A549 (cell line): ENCODE measurements at regions not wholly inside any gene's neighbourhood (a gene's known extent, or its start where the extent isn't known, plus 50 kb on each side); places are given as distances from the start of the nearest gene placed in this dataset.

Experiments
- ATAC-seq, 2 experiments: fragments of 200-7000 bp in 1 of 2; fragments of >200 bp in 1 of 2; cut with Nextera tagmentation in 1 of 2; cut with Tn5 transposase in 1 of 2; 3 replicates each; pipeline versions ENCODE4 v1.8.0 to v1.9.1; 2018 to 2020; ENCODE audit warnings: mild to moderate bottlenecking in 1 of 2, moderate library complexity in 1 of 2
- CTCF ChIA-PET: fragments of 300-600 bp; sonication (Branson Sonifier 250); formaldehyde crosslinking; extraction: SDS; loops from one replicate; lab custom pipeline; 2021; ENCODE audit warnings: antibody characterized with exemption, inconsistent platforms; lab: Yijun Ruan, JAX
- POLR2A ChIA-PET: fragments of 350-600 bp; formaldehyde crosslinking; extraction: SDS; loops from one replicate; lab custom pipeline; 2021; ENCODE audit warnings: antibody characterized with exemption, inconsistent platforms; lab: Yijun Ruan, JAX
- DNase-seq, 2 experiments: peaks; one replicate each; pipeline versions ENCODE4 v3.0.0 to v3.0.0-alpha.2; 2011 to 2016; ENCODE audit warnings: low read depth in 1 of 2, low spot score in 1 of 2
- FAIRE-seq: peaks from 2 replicates; lab custom pipeline; 2011; peaks lifted over from hg19 to GRCh38; lab: Jason Lieb, UNC
- H3K27ac ChIP-seq, 2 experiments: fragments of >200 bp; sonication (Bioruptor Twin); formaldehyde crosslinking; 3 replicates each; pipeline ENCODE4 v1.5.1; 2016 to 2017
- H3K4me1 ChIP-seq: fragments of >200 bp; sonication (Bioruptor Twin); formaldehyde crosslinking; 3 replicates; pipeline ENCODE4 v1.6.1; 2016
- H3K4me2 ChIP-seq: fragments of >200 bp; sonication (Bioruptor Twin); formaldehyde crosslinking; 3 replicates; pipeline ENCODE4 v1.6.1; 2016
- H3K4me3 ChIP-seq: fragments of >200 bp; sonication (Bioruptor Twin); formaldehyde crosslinking; 3 replicates; pipeline ENCODE4 v1.5.1; 2016
- H3K9me3 ChIP-seq: fragments of >200 bp; sonication (Bioruptor Twin); formaldehyde crosslinking; 3 replicates; pipeline ENCODE4 v1.6.1; 2016
- CBX2 ChIP-seq: fragments of 200-600 bp; sonication (generic); IDR thresholded peaks from 2 replicates; pipeline ENCODE4 v1.6.1; 2016; ENCODE audit warnings: low read depth, mild to moderate bottlenecking, borderline replicate concordance
- CEBPB ChIP-seq, 2 experiments: fragments of >200 bp in 1 of 2; sonication (Bioruptor Twin) in 1 of 2; formaldehyde crosslinking in 1 of 2; IDR thresholded peaks; 2 replicates each; pipeline ENCODE4 v1.6.1; 2012 to 2016
- EHF ChIP-seq: fragments of 250-450 bp; sonication (Bioruptor Pico); IDR thresholded peaks from 2 replicates; pipeline ENCODE4 v1.5.0; 2020; ENCODE audit warnings: mild to moderate bottlenecking
- EHMT2 ChIP-seq: fragments of 200-600 bp; sonication (generic); IDR thresholded peaks from 2 replicates; pipeline ENCODE4 v1.6.1; 2016; ENCODE audit warnings: antibody characterized with exemption, low read depth, mild to moderate bottlenecking, moderate library complexity
- ESRRA ChIP-seq: fragments of 150-350 bp; IDR thresholded peaks from 2 replicates; pipeline ENCODE4 v1.6.1; 2014; ENCODE audit warnings: mild to moderate bottlenecking, low read length, borderline replicate concordance
- FOSL2 ChIP-seq, 2 experiments: fragments of 450-650 bp in 1 of 2; fragments of >200 bp in 1 of 2; sonication (Bioruptor Twin) in 1 of 2; formaldehyde crosslinking; IDR thresholded peaks; 2 replicates each; pipeline versions ENCODE4 v1.5.0 to v1.6.1; 2016 to 2020; ENCODE audit warnings: mild to moderate bottlenecking in 1 of 2, moderate library complexity in 1 of 2
- FOXS1 ChIP-seq: fragments of 250-450 bp; sonication (Bioruptor Pico); IDR thresholded peaks from 2 replicates; pipeline ENCODE4 v1.5.0; 2020; ENCODE audit warnings: mild to moderate bottlenecking, moderate library complexity
- HOXB13 ChIP-seq: fragments of 250-450 bp; sonication (Bioruptor Pico); IDR thresholded peaks from 2 replicates; pipeline ENCODE4 v1.5.0; 2020; ENCODE audit warnings: low read depth, mild to moderate bottlenecking, moderate library complexity
- HOXB5 ChIP-seq: fragments of 250-450 bp; sonication (Bioruptor Pico); IDR thresholded peaks from 2 replicates; pipeline ENCODE4 v1.5.0; 2020; ENCODE audit warnings: mild to moderate bottlenecking, moderate library complexity
- JUN ChIP-seq, 2 experiments: fragments of >200 bp; sonication (Bioruptor Twin); formaldehyde crosslinking; IDR thresholded peaks; 2 replicates in 1 of 2; 3 replicates in 1 of 2; pipeline ENCODE4 v1.6.1; 2016 to 2017
- MAZ ChIP-seq: fragments of 150-350 bp; IDR thresholded peaks from 2 replicates; pipeline ENCODE4 v1.6.1; 2014; ENCODE audit warnings: antibody characterized with exemption, low read depth, low read length, borderline replicate concordance
- MYC ChIP-seq: IDR thresholded peaks from 2 replicates; pipeline ENCODE4 v1.6.1; 2012; ENCODE audit warnings: mild to moderate bottlenecking, inconsistent platforms, low read length, improper control_type of control experiment, borderline replicate concordance
- NFE2L2 ChIP-seq: fragments of 150-350 bp; conservative IDR thresholded peaks from 2 replicates; pipeline ENCODE4 v1.6.1; 2014; ENCODE audit warnings: low read length
- NPAS2 ChIP-seq: fragments of 250-450 bp; sonication (Bioruptor Pico); IDR thresholded peaks from 2 replicates; pipeline ENCODE4 v1.8.0; 2022; ENCODE audit warnings: mild to moderate bottlenecking, moderate library complexity, borderline replicate concordance
- PHF8 ChIP-seq: fragments of 200-600 bp; sonication (generic); IDR thresholded peaks from 2 replicates; pipeline ENCODE4 v1.6.1; 2016; ENCODE audit warnings: low read depth, mild to moderate bottlenecking, antibody characterized with exemption, moderate library complexity, borderline replicate concordance
- TFCP2L1 ChIP-seq: fragments of 250-450 bp; sonication (Bioruptor Pico); IDR thresholded peaks from 2 replicates; pipeline ENCODE4 v1.5.0; 2021; ENCODE audit warnings: mild to moderate bottlenecking
- TP53 ChIP-seq: fragments of 250-450 bp; sonication (Bioruptor Pico); IDR thresholded peaks from 2 replicates; pipeline ENCODE4 v1.5.0; 2021; ENCODE audit warnings: mild to moderate bottlenecking, moderate library complexity
- WGBS: methylation state at CpG from one replicate; pipeline ENCODE4 v1.1.6; 2017; ENCODE audit errors: missing lambda C conversion rate; 5-methylcytosine and 5-hydroxymethylcytosine counted together
- TF ChIP-seq, protein P1 (sequence below): IDR thresholded peaks from 2 replicates; pipeline ENCODE4 v1.6.1; 2012
- TF ChIP-seq, protein P2 (sequence below): fragments of 150-350 bp; IDR thresholded peaks from 2 replicates; pipeline ENCODE4 v1.6.1; 2014; ENCODE audit warnings: low read depth, mild to moderate bottlenecking, low read length
- TF ChIP-seq, protein P3 (sequence below): fragments of >200 bp; sonication (Bioruptor Twin); formaldehyde crosslinking; IDR thresholded peaks from 2 replicates; pipeline ENCODE4 v1.6.1; 2016
- TF ChIP-seq, protein P4 (sequence below): fragments of 250-450 bp; sonication (Bioruptor Pico); IDR thresholded peaks from 2 replicates; pipeline ENCODE4 v1.5.0; 2020; ENCODE audit warnings: low read depth, mild to moderate bottlenecking, moderate library complexity
- TF ChIP-seq, protein P5 (sequence below): fragments of 450-650 bp; IDR thresholded peaks from 2 replicates; pipeline ENCODE4 v1.6.1; 2014; ENCODE audit warnings: antibody characterized with exemption

DNA sequence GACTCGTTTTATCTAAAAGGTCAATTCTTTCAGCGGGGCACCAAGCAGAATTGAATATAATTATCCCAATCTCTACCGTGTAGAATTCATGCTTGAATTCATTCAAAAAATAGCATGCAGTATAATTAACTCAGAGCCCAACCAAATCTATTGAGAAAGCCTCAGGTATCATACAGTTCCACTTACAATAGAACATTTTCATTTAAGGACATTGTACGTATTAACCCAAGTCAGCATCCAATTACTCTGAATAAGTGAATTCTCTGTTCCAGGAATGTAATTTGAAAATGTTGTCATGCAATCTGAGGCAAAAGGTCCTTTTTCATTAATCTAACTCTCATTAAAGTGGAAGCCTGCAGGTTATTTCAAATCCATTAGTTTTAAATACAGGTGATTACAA, 78.5 kb downstream of the SALL1 start:
- Histone ChIP-seq H3K27ac (no peak overlapping the region), H3K4me3 (no peak overlapping the region)
- WGBS: 10% methylated on average over 4 of the region's 4 CpGs
- CTCF ChIA-PET: interaction anchor here (1.0 to 1.4 kb wide), 3 partner anchors 8 to 37 kb away, joined by 3 read pairs; no protein-coding TSS in a partner anchor
- TF ChIP-seq TFCP2L1 (CRISPR knock-in tag): no peak
- TF ChIP-seq NPAS2 (CRISPR knock-in tag): no peak
- no peak for TF ChIP-seq MAZ
- TF ChIP-seq, all 56 proteins: peak for 0
- Histone ChIP-seq H3K9me3 (no peaks in the 10 kb centered on the region), H3K4me1 (no peaks in the 10 kb centered on the region), H3K4me2 (no peak overlapping the region)
- ATAC-seq (no peak), DNase-seq (no peak), FAIRE-seq (no peak)
- POLR2A ChIA-PET: no interaction called here

DNA sequence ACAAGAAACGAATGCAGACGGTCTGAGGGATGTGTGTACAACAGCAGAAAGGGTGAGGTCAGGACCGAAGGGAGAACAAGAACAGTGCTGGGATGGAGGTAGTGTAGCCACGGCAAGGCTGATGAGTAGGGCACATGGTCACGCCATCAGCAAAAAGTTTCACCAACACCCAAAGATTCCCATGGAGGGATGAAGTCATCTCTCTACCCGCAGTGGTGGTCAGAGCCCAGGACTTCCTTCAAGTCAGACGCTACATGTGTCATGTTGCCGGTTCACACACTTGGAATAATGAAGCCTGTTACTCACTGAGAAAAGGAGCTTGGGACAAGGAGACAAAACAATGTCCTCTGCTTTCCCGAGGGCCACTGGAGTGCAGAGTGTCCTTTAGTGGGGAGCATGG, 79.7 kb downstream of the SALL1 start:
- FAIRE-seq (no peak), DNase-seq (no peak), ATAC-seq (no peak)
- H3K4me2 ChIP-seq: no peak overlapping the region
- H3K4me1 ChIP-seq: no peaks in the 10 kb centered on the region
- POLR2A ChIA-PET: no interaction called here
- CTCF ChIA-PET: interaction anchor here (1.2 kb wide), 1 partner anchor 18 kb away, joined by 3 read pairs; no protein-coding TSS in a partner anchor
- no peak overlapping the region for H3K4me3 ChIP-seq
- no peaks in the 10 kb centered on the region for H3K9me3 ChIP-seq
- 14% methylated on average over 9 of the region's 9 CpGs for WGBS
- H3K27ac ChIP-seq: no peak overlapping the region
- no peak for TF ChIP-seq EHF (CRISPR knock-in tag)
- TF ChIP-seq, all 56 proteins: peak for 0

DNA sequence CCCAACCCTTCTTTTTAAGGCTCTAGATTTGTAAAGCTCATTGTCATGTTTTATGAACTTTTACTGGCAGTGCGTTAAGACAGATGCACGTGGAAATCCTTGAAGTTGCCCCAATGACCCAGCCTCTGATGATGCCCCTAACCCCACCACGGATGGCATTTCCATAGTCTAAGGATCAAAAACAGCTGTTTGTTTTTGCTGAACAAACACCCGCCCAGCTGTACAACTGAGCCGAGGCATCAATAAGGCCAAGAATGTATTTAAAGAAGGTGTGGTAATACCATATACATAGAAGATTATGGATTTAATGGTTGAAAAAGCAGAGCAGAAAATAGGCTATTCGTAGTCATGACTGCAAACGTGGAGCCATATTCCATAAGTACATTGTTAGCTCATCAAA, 83.7 kb downstream of the SALL1 start:
- Histone ChIP-seq H3K9me3 (no peaks in the 10 kb centered on the region), H3K4me1 (no peaks in the 10 kb centered on the region), H3K4me3 (no peak overlapping the region), H3K4me2 (no peak overlapping the region), H3K27ac (no peak overlapping the region)
- ATAC-seq (no peak), DNase-seq (no peak), FAIRE-seq (no peak)
- CTCF ChIA-PET: no interaction called here
- TF ChIP-seq, protein P1, sequence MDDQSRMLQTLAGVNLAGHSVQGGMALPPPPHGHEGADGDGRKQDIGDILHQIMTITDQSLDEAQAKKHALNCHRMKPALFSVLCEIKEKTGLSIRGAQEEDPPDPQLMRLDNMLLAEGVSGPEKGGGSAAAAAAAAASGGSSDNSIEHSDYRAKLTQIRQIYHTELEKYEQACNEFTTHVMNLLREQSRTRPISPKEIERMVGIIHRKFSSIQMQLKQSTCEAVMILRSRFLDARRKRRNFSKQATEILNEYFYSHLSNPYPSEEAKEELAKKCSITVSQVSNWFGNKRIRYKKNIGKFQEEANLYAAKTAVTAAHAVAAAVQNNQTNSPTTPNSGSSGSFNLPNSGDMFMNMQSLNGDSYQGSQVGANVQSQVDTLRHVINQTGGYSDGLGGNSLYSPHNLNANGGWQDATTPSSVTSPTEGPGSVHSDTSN: no peak
- TF ChIP-seq MYC (no peak), HOXB5 (CRISPR knock-in tag) (no peak), TFCP2L1 (CRISPR knock-in tag) (no peak), HOXB13 (CRISPR knock-in tag) (no peak), TP53 (CRISPR knock-in tag) (no peak), NFE2L2 (no peak), ESRRA (no peak), JUN (IDR thresholded peaks at IDR 0.05) (no peak), EHMT2 (no peak), PHF8 (no peak)
- TF ChIP-seq, protein P2, sequence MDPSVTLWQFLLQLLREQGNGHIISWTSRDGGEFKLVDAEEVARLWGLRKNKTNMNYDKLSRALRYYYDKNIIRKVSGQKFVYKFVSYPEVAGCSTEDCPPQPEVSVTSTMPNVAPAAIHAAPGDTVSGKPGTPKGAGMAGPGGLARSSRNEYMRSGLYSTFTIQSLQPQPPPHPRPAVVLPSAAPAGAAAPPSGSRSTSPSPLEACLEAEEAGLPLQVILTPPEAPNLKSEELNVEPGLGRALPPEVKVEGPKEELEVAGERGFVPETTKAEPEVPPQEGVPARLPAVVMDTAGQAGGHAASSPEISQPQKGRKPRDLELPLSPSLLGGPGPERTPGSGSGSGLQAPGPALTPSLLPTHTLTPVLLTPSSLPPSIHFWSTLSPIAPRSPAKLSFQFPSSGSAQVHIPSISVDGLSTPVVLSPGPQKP: no peak
- 22% methylated on average over 7 of the region's 7 CpGs for WGBS
- POLR2A ChIA-PET: no interaction called here

DNA sequence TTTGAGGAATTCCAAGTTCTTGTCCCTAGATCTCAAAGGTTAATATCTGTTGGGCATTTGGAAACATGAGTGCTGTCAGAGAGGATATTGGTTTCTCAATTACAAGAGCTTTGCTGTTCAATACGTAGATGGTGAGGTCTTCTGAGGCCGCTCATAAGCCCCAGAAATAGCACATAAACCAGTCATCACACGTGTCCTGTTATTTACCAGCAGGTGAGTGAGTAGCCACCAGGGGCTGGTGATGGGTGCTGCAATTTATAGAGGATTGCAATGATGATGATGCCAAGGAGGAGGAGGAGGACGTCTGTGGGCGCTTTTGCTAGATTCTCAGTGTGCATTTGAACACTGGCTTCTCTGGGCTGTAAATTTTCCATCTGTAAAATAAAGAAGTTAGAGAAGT, 89.0 kb downstream of the SALL1 start:
- WGBS: 3% methylated on average over 5 of the region's 5 CpGs
- CTCF ChIA-PET: no interaction called here
- TF ChIP-seq CEBPB (IDR thresholded peaks at IDR 0.05) (no peak), EHF (CRISPR knock-in tag) (no peak), CBX2 (no peak), JUN (IDR thresholded peaks at IDR 0.05) (no peak), NFE2L2 (no peak), FOXS1 (no peak), FOSL2 (IDR thresholded peaks at IDR 0.05) (no peak), FOSL2 (CRISPR knock-in tag; IDR thresholded peaks at IDR 0.05) (no peak), TP53 (CRISPR knock-in tag) (no peak), EHMT2 (no peak)
- TF ChIP-seq, protein P3, sequence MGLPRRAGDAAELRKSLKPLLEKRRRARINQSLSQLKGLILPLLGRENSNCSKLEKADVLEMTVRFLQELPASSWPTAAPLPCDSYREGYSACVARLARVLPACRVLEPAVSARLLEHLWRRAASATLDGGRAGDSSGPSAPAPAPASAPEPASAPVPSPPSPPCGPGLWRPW: no peak
- TF ChIP-seq, protein P2: no peak
- TF ChIP-seq, protein P4, sequence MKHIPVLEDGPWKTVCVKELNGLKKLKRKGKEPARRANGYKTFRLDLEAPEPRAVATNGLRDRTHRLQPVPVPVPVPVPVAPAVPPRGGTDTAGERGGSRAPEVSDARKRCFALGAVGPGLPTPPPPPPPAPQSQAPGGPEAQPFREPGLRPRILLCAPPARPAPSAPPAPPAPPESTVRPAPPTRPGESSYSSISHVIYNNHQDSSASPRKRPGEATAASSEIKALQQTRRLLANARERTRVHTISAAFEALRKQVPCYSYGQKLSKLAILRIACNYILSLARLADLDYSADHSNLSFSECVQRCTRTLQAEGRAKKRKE (CRISPR knock-in tag): no peak
- TF ChIP-seq, protein P5, sequence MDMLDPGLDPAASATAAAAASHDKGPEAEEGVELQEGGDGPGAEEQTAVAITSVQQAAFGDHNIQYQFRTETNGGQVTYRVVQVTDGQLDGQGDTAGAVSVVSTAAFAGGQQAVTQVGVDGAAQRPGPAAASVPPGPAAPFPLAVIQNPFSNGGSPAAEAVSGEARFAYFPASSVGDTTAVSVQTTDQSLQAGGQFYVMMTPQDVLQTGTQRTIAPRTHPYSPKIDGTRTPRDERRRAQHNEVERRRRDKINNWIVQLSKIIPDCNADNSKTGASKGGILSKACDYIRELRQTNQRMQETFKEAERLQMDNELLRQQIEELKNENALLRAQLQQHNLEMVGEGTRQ: no peak
- Histone ChIP-seq H3K4me1 (no peaks in the 10 kb centered on the region), H3K27ac (no peak overlapping the region), H3K9me3 (no peaks in the 10 kb centered on the region), H3K4me3 (no peak overlapping the region), H3K4me2 (no peak overlapping the region)
- FAIRE-seq (no peak), ATAC-seq (0 out of 6 replicates have a peak, but pooled peaks of 1 of the 2 experiments have one; percentile 34), DNase-seq (peak; percentile 9 to 30)
- POLR2A ChIA-PET: no interaction called here
